Right ventricle myocardium superior (tissue), 1 donor: ENCODE measurements at regions not wholly inside any gene's neighbourhood (a gene's known extent, or its start where the extent isn't known, plus 50 kb on each side); places are given as distances from the start of the nearest gene placed in this dataset.

Experiments
- ATAC-seq: fragments of 200-7000 bp; cut with Tn5 transposase; one replicate; pipeline ENCODE4 v1.9.1; 2020; ENCODE audit warnings: mild to moderate bottlenecking; ENCODE audit not compliant: poor library complexity
- DNase-seq: peaks from one replicate; pipeline ENCODE4 v3.0.0-alpha.2; 2020
- intact Hi-C: fragments of 100-400 bp; cut with DNase I; formaldehyde crosslinking; loops from one replicate; pipeline ENCODE4 v1.11.2; 2022
- donor health status: DM: no; HTN: yes; CAD: no; lungs with severe emphysema.

GRCh38 chr6:104401926-104402325 is 457.8 kb downstream of the HACE1 start:
- ATAC-seq (no peak), DNase-seq (no peak)
- intact Hi-C loops = no loop called here

DNA sequence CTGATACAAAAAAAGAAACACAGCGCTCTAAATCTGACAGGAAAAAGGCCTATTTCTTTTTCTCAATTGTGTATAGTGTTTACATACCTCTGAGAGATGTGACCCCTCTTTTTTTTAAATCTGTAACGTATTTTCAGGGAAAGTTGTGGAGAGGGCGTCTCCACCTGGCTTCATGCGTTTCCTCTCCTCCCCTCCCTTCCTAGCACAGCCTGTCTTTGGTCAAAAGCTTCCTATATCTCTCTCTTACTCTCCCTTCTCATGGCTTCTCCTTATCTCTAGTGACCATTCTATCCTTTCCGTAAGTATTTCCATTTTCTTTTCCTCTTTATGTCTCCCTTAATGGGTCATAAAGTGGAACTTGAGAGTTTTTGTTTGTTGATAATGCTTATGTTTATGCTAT is 458.9 kb downstream of the HACE1 start:
- ATAC-seq (no peak), DNase-seq (no peak)
- intact Hi-C loops = no loop called here

DNA sequence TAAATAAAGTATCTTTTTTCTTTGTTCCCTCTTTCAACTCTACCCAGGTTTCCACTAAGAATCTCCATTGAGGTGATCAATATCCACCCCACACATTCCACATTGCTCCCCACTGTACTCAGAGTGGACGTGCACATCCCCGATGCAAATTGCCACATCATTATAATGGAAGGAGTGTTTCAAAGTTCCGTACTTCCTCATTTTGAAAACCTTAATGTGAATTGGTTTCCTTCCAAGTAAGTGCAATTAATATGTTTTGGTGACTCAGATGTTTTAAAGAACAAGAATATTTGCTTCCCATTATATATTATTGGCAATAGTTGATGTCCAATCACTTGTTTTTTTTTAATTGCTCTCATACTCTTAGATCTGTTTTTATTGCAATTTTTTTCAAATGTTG is 463.6 kb downstream of the HACE1 start:
- ATAC-seq = no peak
- intact Hi-C loops = no loop called here
- DNase-seq = no peak

- intact Hi-C loops = no loop called here
- ATAC-seq = no peak
- DNase-seq = no peak
Measured at GRCh38 chr6:104381907-104382306, 477.8 kb downstream of the HACE1 start.

- no peak for ATAC-seq
- no peak for DNase-seq
- intact Hi-C loops = no loop called here
Measured at GRCh38 chr6:104365451-104366234, 494.1 kb downstream of the HACE1 start.

DNA sequence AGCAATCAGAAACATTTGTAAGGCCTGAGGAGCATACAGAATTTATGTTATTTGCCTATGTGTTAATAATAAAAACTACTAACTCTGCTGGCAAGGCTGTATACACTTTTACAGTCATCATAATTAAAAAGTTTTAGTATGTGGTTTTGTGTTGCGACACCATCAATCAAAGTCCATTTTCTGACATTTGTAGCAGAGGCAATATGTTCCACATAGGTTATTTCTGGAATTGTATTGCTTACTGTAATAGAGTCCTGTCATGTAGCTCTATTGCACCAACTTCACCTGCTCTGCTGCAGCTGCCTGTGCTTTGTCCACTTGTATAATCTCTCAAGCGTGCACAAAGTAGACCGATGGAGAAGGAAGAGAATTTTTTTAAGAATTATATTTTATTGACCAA is 501.8 kb downstream of the HACE1 start:
- intact Hi-C loops = no loop called here
- ATAC-seq (no peak), DNase-seq (no peak)

DNA sequence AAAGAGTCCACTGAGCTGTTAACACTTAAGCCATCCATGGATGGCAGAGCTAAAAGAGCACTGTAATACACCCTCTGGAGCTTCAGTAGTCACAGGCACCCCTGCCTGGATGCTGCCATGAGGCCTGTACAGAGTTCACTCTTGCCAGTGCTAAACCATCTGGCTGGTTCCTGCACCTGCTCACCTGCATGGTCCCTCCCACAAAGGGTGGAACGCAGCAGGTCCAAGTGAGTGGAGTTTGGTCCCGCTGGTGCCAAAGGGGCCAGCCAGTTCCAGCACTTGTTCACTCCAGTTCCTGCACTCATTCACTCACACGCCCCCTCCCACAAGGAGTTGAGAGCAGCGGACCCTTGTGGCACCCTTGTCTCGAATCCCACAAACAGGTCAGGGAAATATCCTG is 503.5 kb downstream of the HACE1 start:
- DNase-seq (no peak), ATAC-seq (no peak)
- intact Hi-C loops = no loop called here

- ATAC-seq (no peak), DNase-seq (no peak)
- intact Hi-C loops = no loop called here
Measured at GRCh38 chr6:104349191-104349590, 510.5 kb downstream of the HACE1 start.

DNA sequence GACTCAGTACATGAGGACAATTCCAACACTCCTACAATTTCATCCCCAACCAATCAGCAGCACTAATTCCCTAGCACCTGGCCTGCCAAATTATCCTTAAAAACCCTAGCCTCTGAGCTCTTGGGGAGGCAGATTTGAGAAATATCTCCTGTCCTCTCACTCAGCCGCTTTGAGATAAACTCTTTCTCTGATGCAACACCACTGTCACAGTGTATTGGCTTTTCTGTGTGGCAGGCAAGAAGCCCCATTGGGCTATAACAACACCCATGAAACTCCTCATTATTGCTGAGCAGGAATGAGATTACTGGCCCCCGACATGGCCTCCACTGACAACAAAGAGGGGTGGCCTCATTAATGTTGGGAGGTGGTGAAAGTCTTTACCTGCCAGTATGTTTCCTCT is 515.5 kb downstream of the HACE1 start:
- DNase-seq = no peak
- intact Hi-C loops = no loop called here
- no peak for ATAC-seq

- no peak for ATAC-seq
- intact Hi-C loops = no loop called here
- DNase-seq = no peak
Measured at GRCh38 chr6:104332364-104332763, 527.4 kb downstream of the HACE1 start.

- ATAC-seq (no peak), DNase-seq (no peak)
- intact Hi-C loops = no loop called here
Measured at GRCh38 chr6:104326173-104327001, 533.3 kb downstream of the HACE1 start.

DNA sequence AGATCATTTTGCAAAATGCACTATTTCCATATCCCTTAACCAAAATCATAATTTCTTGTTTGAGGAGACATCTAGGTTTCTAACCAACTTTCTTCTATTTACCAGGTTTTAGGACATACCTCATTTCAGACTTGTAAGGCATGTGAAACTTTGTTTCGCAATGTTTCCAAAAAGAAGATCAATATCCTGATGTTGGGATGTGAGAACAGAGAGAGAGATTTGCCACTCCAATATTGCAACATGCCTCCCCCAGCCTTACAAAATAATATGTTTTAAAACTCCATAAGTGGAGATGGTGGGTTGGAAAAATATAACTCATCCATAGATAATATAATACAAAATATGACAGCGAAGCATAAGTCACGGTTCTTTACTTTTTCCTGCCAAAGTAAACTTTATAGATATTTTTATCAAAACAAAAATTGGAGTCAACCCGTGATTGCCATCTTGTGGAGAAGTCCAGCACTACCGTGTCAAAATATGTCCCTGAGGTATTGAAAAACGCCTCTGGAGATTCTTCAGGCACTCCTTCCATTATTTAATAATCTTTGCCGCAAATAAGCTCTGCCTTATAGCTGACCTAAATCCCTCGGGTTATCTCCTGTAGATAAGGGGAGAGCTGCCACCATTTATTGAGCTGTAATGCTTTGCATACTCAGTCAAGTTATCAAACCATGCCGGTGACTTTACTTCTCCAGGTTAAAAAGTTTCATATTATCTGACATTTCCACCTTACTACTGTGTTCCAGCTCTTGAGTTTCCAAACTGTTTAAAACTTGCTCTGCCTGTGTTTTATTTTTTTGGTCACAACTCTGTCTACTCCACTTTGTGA is 534.2 kb downstream of the HACE1 start:
- intact Hi-C loops = no loop called here
- DNase-seq (no peak), ATAC-seq (no peak)

DNA sequence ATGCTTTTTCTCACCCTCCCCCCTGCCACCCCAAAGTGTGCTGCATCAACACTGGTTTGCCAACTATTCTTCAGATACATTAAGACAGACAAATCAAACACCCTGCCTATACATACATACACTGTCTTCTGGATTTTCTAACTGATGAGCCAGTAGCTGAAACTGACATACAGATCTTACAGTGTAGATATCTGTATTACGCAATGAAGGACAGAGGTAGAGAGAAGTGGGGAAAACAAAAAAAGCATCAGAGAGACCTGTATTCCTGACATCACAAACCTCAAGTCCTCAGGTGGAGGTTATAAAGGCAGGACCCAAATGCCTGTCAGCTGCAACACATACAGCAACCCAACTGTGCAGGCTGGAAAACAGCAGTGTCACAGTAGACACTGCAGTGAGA is 535.4 kb downstream of the HACE1 start:
- intact Hi-C loops = no loop called here
- DNase-seq (no peak), ATAC-seq (no peak)

DNA sequence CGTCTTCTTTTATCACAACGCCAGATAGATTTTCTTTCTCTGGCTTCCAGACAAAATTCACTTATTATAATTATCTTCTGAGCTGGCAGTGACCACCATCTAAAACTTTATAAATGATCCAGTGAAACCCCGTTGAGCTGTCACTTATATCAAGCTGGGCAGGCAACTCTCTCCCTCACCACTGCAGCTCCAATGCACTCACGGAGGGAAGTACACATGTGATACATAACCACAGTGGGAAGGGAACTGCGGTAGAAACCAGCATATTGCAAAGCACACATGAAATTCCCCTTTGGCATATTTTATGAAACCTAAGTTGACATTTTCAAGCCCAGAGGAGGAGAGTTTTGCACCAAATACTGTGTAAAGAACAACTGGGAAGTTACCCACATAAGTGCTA is 536.9 kb downstream of the HACE1 start:
- DNase-seq = no peak
- intact Hi-C loops = no loop called here
- ATAC-seq = no peak

GRCh38 chr6:104321301-104321700 is 538.4 kb downstream of the HACE1 start:
- intact Hi-C loops = no loop called here
- DNase-seq (no peak), ATAC-seq (no peak)

GRCh38 chr6:104320896-104321295 is 538.8 kb downstream of the HACE1 start:
- DNase-seq = no peak
- ATAC-seq = no peak
- intact Hi-C loops = no loop called here

DNA sequence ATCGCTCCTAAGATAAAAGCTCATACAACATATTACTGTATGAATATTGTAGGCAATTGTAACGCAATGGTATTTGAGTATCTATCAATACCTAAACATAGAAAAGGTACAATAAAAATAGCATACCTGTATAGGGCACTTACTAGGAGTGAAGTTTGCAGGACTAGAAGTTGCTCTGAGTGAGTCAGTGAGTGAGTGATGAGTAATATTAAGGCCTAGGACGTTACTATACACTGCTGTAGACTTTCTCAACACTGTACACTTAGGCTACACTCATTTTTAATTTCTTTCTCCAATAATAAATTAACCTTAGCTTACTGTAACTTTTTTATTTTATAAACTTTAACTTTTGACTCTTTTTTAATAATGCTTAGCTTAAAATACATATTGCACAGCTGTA is 546.9 kb downstream of the HACE1 start:
- intact Hi-C loops = no loop called here
- ATAC-seq (no peak), DNase-seq (no peak)

GRCh38 chr6:104306211-104306610 is 553.5 kb downstream of the HACE1 start:
- intact Hi-C loops = no loop called here
- no peak for ATAC-seq
- DNase-seq = no peak

DNA sequence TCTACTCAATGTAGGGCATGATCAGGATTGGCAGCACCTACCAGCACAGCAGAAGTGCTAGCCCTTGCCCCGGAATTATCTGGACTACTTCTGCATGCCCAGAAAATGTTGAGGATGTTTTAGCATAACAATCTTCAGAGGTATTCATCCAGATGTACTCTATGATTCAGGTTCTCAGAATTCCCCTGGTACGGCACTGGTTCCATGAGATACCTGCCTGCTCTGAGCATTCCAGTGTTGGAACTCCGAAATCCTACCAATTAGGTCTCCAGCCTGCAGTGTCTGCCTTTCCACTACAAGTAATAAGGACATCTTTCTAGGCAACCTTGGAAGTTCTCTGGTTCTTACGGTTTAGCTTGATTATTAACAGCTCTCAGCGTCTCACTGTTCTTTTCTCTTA is 554.5 kb downstream of the HACE1 start:
- intact Hi-C loops = no loop called here
- no peak for ATAC-seq

GRCh38 chr6:104301951-104302350 is 557.8 kb downstream of the HACE1 start:
- intact Hi-C loops = no loop called here
- no peak for ATAC-seq
- no peak for DNase-seq

More for the DNA sequence above, 554.5 kb downstream of the HACE1 start:
- no peak for DNase-seq
